A549 (cell line): ENCODE measurements at regions not wholly inside any gene's neighbourhood (a gene's known extent, or its start where the extent isn't known, plus 50 kb on each side); places are given as distances from the start of the nearest gene placed in this dataset.

Source experiments
- ATAC-seq, 2 experiments: fragments of 200-7000 bp in 1 of 2; fragments of >200 bp in 1 of 2; cut with Nextera tagmentation in 1 of 2; cut with Tn5 transposase in 1 of 2; 3 replicates each; pipeline versions ENCODE4 v1.8.0 to v1.9.1; 2018 to 2020; ENCODE audit warnings: mild to moderate bottlenecking in 1 of 2, moderate library complexity in 1 of 2
- CTCF ChIA-PET: fragments of 300-600 bp; sonication (Branson Sonifier 250); formaldehyde crosslinking; extraction: SDS; loops from one replicate; lab custom pipeline; 2021; ENCODE audit warnings: antibody characterized with exemption, inconsistent platforms; lab: Yijun Ruan, JAX
- POLR2A ChIA-PET: fragments of 350-600 bp; formaldehyde crosslinking; extraction: SDS; loops from one replicate; lab custom pipeline; 2021; ENCODE audit warnings: antibody characterized with exemption, inconsistent platforms; lab: Yijun Ruan, JAX
- DNase-seq, 2 experiments: peaks; one replicate each; pipeline versions ENCODE4 v3.0.0 to v3.0.0-alpha.2; 2011 to 2016; ENCODE audit warnings: low read depth in 1 of 2, low spot score in 1 of 2
- FAIRE-seq: peaks from 2 replicates; lab custom pipeline; 2011; peaks lifted over from hg19 to GRCh38; lab: Jason Lieb, UNC
- H3K27ac ChIP-seq, 2 experiments: fragments of >200 bp; sonication (Bioruptor Twin); formaldehyde crosslinking; 3 replicates each; pipeline ENCODE4 v1.5.1; 2016 to 2017
- H3K4me1 ChIP-seq: fragments of >200 bp; sonication (Bioruptor Twin); formaldehyde crosslinking; 3 replicates; pipeline ENCODE4 v1.6.1; 2016
- H3K4me2 ChIP-seq: fragments of >200 bp; sonication (Bioruptor Twin); formaldehyde crosslinking; 3 replicates; pipeline ENCODE4 v1.6.1; 2016
- H3K4me3 ChIP-seq: fragments of >200 bp; sonication (Bioruptor Twin); formaldehyde crosslinking; 3 replicates; pipeline ENCODE4 v1.5.1; 2016
- H3K9me3 ChIP-seq: fragments of >200 bp; sonication (Bioruptor Twin); formaldehyde crosslinking; 3 replicates; pipeline ENCODE4 v1.6.1; 2016
- BHLHE40 ChIP-seq: IDR thresholded peaks from 2 replicates; pipeline ENCODE4 v1.6.1; 2012; ENCODE audit warnings: low read depth, low read length, inconsistent platforms
- CBX2 ChIP-seq: fragments of 200-600 bp; sonication (generic); IDR thresholded peaks from 2 replicates; pipeline ENCODE4 v1.6.1; 2016; ENCODE audit warnings: low read depth, mild to moderate bottlenecking, borderline replicate concordance
- CHD2 ChIP-seq: fragments of 150-350 bp; IDR thresholded peaks from 2 replicates; pipeline ENCODE4 v1.6.1; 2014; ENCODE audit warnings: low read length; ENCODE audit not compliant: partially characterized antibody
- FOSL2 ChIP-seq, 2 experiments: fragments of 450-650 bp in 1 of 2; fragments of >200 bp in 1 of 2; sonication (Bioruptor Twin) in 1 of 2; formaldehyde crosslinking; IDR thresholded peaks; 2 replicates each; pipeline versions ENCODE4 v1.5.0 to v1.6.1; 2016 to 2020; ENCODE audit warnings: mild to moderate bottlenecking in 1 of 2, moderate library complexity in 1 of 2
- HEYL ChIP-seq: fragments of 250-450 bp; sonication (Bioruptor Pico); IDR thresholded peaks from 2 replicates; pipeline ENCODE4 v1.8.0; 2021; ENCODE audit warnings: mild to moderate bottlenecking, moderate library complexity
- MAFK ChIP-seq: fragments of 450-650 bp; IDR thresholded peaks from 2 replicates; pipeline ENCODE4 v1.6.1; 2014; ENCODE audit not compliant: partially characterized antibody
- MAX ChIP-seq: IDR thresholded peaks from 2 replicates; pipeline ENCODE4 v1.6.1; 2012
- NPAS2 ChIP-seq: fragments of 250-450 bp; sonication (Bioruptor Pico); IDR thresholded peaks from 2 replicates; pipeline ENCODE4 v1.8.0; 2022; ENCODE audit warnings: mild to moderate bottlenecking, moderate library complexity, borderline replicate concordance
- PBX3 ChIP-seq: IDR thresholded peaks from 2 replicates; pipeline ENCODE4 v1.6.1; 2012
- RAD21 ChIP-seq, 2 experiments: fragments of >200 bp in 1 of 2; sonication (Bioruptor Twin) in 1 of 2; formaldehyde crosslinking in 1 of 2; IDR thresholded peaks in 1 of 2; conservative IDR thresholded peaks in 1 of 2; 2 replicates in 1 of 2; 3 replicates in 1 of 2; pipeline ENCODE4 v1.6.1; 2012 to 2018; ENCODE audit warnings: inconsistent platforms in 1 of 2
- RCOR1 ChIP-seq: fragments of 150-350 bp; IDR thresholded peaks from 2 replicates; pipeline ENCODE4 v1.6.1; 2014; ENCODE audit warnings: antibody characterized with exemption, low read length, low read depth
- REST ChIP-seq: fragments of 200-600 bp; sonication (generic); IDR thresholded peaks from 2 replicates; pipeline ENCODE4 v1.6.1; 2016; ENCODE audit warnings: antibody characterized with exemption, mild to moderate bottlenecking, moderate library complexity
- RFX5 ChIP-seq: fragments of 450-650 bp; IDR thresholded peaks from 2 replicates; pipeline ENCODE4 v1.7.1; 2014; ENCODE audit warnings: antibody characterized with exemption, mild to moderate bottlenecking, moderate library complexity
- TP53 ChIP-seq: fragments of 250-450 bp; sonication (Bioruptor Pico); IDR thresholded peaks from 2 replicates; pipeline ENCODE4 v1.5.0; 2021; ENCODE audit warnings: mild to moderate bottlenecking, moderate library complexity
- ZSCAN20 ChIP-seq: fragments of 250-450 bp; sonication (Bioruptor Pico); IDR thresholded peaks from 2 replicates; pipeline ENCODE4 v1.8.0; 2022; ENCODE audit warnings: mild to moderate bottlenecking, moderate library complexity
- WGBS: methylation state at CpG from one replicate; pipeline ENCODE4 v1.1.6; 2017; ENCODE audit errors: missing lambda C conversion rate; 5-methylcytosine and 5-hydroxymethylcytosine counted together

GRCh38 chr1:214213136-214213535 lies 67.8 kb upstream of the SMYD2 start (continued):
- TF ChIP-seq REST (no peak), RCOR1 (no peak), HEYL (CRISPR knock-in tag) (no peak), FOSL2 (IDR thresholded peaks at IDR 0.05) (peak; percentile 37; the same call in 1 of the 2 replicates), FOSL2 (CRISPR knock-in tag; IDR thresholded peaks at IDR 0.05) (peak; percentile 74), BHLHE40 (no peak), ZSCAN20 (CRISPR knock-in tag) (no peak), RFX5 (no peak), CHD2 (no peak)
- TF ChIP-seq, all 56 proteins: peak for 8

GRCh38 chr1:214214851-214215250 lies 66.1 kb upstream of the SMYD2 start:
- FAIRE-seq (no peak), ATAC-seq (no peak), DNase-seq (no peak)
- TF ChIP-seq CBX2 (no peak), HEYL (CRISPR knock-in tag) (no peak), REST (no peak), MAX (no peak), TP53 (CRISPR knock-in tag) (no peak), RAD21 (conservative IDR thresholded peaks at IDR 0.05 in 1 of 2, IDR thresholded peaks at IDR 0.05 in 1 of 2) (no peak), BHLHE40 (no peak), MAFK (no peak), PBX3 (no peak), NPAS2 (CRISPR knock-in tag) (no peak)
- H3K4me3 ChIP-seq = no peak overlapping the region
- no peaks in the 10 kb centered on the region for H3K9me3 ChIP-seq
- 49% methylated on average over 1 of the region's 1 CpG for WGBS
- H3K4me2 ChIP-seq = no peak overlapping the region; the same call in 2 of the 3 replicates
- ChIA-PET CTCF (interaction anchor here (0.6 to 12.4 kb wide), 28 partner anchors 8 to 685 kb away, joined by 3 to 324 read pairs (median 6); no protein-coding TSS in a partner anchor), POLR2A (no interaction called here)
- H3K4me1 ChIP-seq = peaks cover 62% of the 10 kb centered on the region
- H3K27ac ChIP-seq = no peak overlapping the region; a peak in 2 of 6 replicates
